ENCODE measurements at regions not wholly inside any gene's neighbourhood (a gene's known extent, or its start where the extent isn't known, plus 50 kb on each side); places are given as distances from the start of the nearest gene placed in this dataset.

- DNase-seq (ENCODE audit: low read depth) = no peak
- no peak for TF ChIP-seq CTCF (conservative IDR thresholded peaks at IDR 0.05; ENCODE audit: low read depth, low read length)
- no peak overlapping the region for H3K4me3 ChIP-seq (ENCODE audit: low read depth, low read length)
Observed at GRCh38 chr20:60484316-60484715, 526.1 kb downstream of the CDH26 start.

- DNase-seq (ENCODE audit: low read depth) = no peak
- no peak for TF ChIP-seq CTCF (conservative IDR thresholded peaks at IDR 0.05; ENCODE audit: low read depth, low read length)
- no peak overlapping the region for H3K4me3 ChIP-seq (ENCODE audit: low read depth, low read length)
Observed at GRCh38 chr20:60485012-60485760, 527.0 kb downstream of the CDH26 start.

- H3K4me3 ChIP-seq (ENCODE audit: low read depth, low read length) = no peak overlapping the region
Observed at GRCh38 chr20:60486315-60486714, 528.1 kb downstream of the CDH26 start.

GRCh38 chr20:60486937-60487336 is 528.7 kb downstream of the CDH26 start:
- no peak for DNase-seq (ENCODE audit: low read depth)
- no peak for TF ChIP-seq CTCF (conservative IDR thresholded peaks at IDR 0.05; ENCODE audit: low read depth, low read length)

More at GRCh38 chr20:60486315-60486714, 528.1 kb downstream of the CDH26 start:
- TF ChIP-seq CTCF (conservative IDR thresholded peaks at IDR 0.05; ENCODE audit: low read depth, low read length) = no peak
- no peak for DNase-seq (ENCODE audit: low read depth)

GRCh38 chr20:60490217-60491050 is 532.2 kb downstream of the CDH26 start:
- H3K4me3 ChIP-seq (ENCODE audit: low read depth, low read length) = no peak overlapping the region
- no peak for TF ChIP-seq CTCF (conservative IDR thresholded peaks at IDR 0.05; ENCODE audit: low read depth, low read length)
- DNase-seq (ENCODE audit: low read depth) = no peak

More at GRCh38 chr20:60486937-60487336, 528.7 kb downstream of the CDH26 start:
- no peak overlapping the region for H3K4me3 ChIP-seq (ENCODE audit: low read depth, low read length)

GRCh38 chr20:60491051-60491581 is 532.9 kb downstream of the CDH26 start:
- TF ChIP-seq CTCF (conservative IDR thresholded peaks at IDR 0.05; ENCODE audit: low read depth, low read length) = no peak
- H3K4me3 ChIP-seq (ENCODE audit: low read depth, low read length) = no peak overlapping the region
- no peak for DNase-seq (ENCODE audit: low read depth)

Data from choroid plexus epithelial cell (primary cell).